HL-60 (cell line): ENCODE measurements at regions not wholly inside any gene's neighbourhood (a gene's known extent, or its start where the extent isn't known, plus 50 kb on each side); places are given as distances from the start of the nearest gene placed in this dataset.

Source experiments
- DNase-seq, 2 experiments: peaks; one replicate each; pipeline ENCODE4 v3.0.0-alpha.2; 2010 to 2020; ENCODE audit warnings: low read depth in 1 of 2, low spot score in 1 of 2
- H3K27ac ChIP-seq: fragments of 250-450 bp; sonication (Bioruptor Pico); replicated peaks from 2 replicates; pipeline ENCODE4 v1.5.1; 2020; ENCODE audit warnings: mild to moderate bottlenecking, moderate library complexity
- H3K27me3 ChIP-seq: fragments of 250-450 bp; sonication (Bioruptor Pico); 2 replicates; pipeline ENCODE4 v1.5.1; 2021; ENCODE audit warnings: mild to moderate bottlenecking, moderate library complexity; ENCODE audit not compliant: insufficient read depth, poor library complexity, severe bottlenecking
- H3K4me3 ChIP-seq: replicated peaks from 2 replicates; pipeline ENCODE4 v1.5.1; 2011; ENCODE audit warnings: mild to moderate bottlenecking, control low read depth, low read length; ENCODE audit not compliant: insufficient read depth
- CTCF ChIP-seq: IDR thresholded peaks from one replicate; pipeline ENCODE4 v1.5.1; 2011; ENCODE audit warnings: low read length, control low read depth, inconsistent platforms; ENCODE audit not compliant: insufficient read depth
- GABPA ChIP-seq: IDR thresholded peaks from 2 replicates; pipeline ENCODE4 v1.6.1; 2012; ENCODE audit warnings: low read depth
- POLR2AphosphoS5 ChIP-seq: IDR thresholded peaks from 2 replicates; pipeline ENCODE4 v1.6.1; 2012; ENCODE audit warnings: low read depth
- REST ChIP-seq: IDR thresholded peaks from 2 replicates; pipeline ENCODE4 v1.6.1; 2012; ENCODE audit warnings: low read depth; ENCODE audit not compliant: insufficient replicate concordance
- SPI1 ChIP-seq: IDR thresholded peaks from 2 replicates; pipeline ENCODE4 v1.6.1; 2012; ENCODE audit warnings: low read depth, mild to moderate bottlenecking, borderline replicate concordance

GRCh38 chr1:209443361-209443931, 140.1 kb upstream of the CAMK1G start:
- no peaks in the 10 kb centered on the region for H3K27me3 ChIP-seq
- TF ChIP-seq REST = no peak
- no peak for TF ChIP-seq SPI1
- TF ChIP-seq POLR2AphosphoS5 = no peak
- no peak for TF ChIP-seq CTCF
- TF ChIP-seq GABPA = no peak
- H3K4me3 ChIP-seq = no peak overlapping the region
- H3K27ac ChIP-seq = no peak overlapping the region
- no peak for DNase-seq

GRCh38 chr1:209443975-209444651, 139.4 kb upstream of the CAMK1G start:
- Histone ChIP-seq H3K4me3 (no peak overlapping the region), H3K27ac (no peak overlapping the region), H3K27me3 (no peaks in the 10 kb centered on the region)
- DNase-seq = no peak
- TF ChIP-seq CTCF = no peak
- no peak for TF ChIP-seq GABPA
- TF ChIP-seq SPI1 = no peak
- no peak for TF ChIP-seq POLR2AphosphoS5
- TF ChIP-seq REST = no peak

GRCh38 chr1:209444961-209445360, 138.6 kb upstream of the CAMK1G start:
- Histone ChIP-seq H3K27ac (no peak overlapping the region), H3K27me3 (no peaks in the 10 kb centered on the region), H3K4me3 (no peak overlapping the region)
- no peak for DNase-seq
- no peak for TF ChIP-seq SPI1

GRCh38 chr1:209445576-209445975, 137.9 kb upstream of the CAMK1G start:
- Histone ChIP-seq H3K27ac (no peak overlapping the region), H3K27me3 (no peaks in the 10 kb centered on the region), H3K4me3 (no peak overlapping the region)
- TF ChIP-seq SPI1 (no peak), GABPA (no peak), POLR2AphosphoS5 (no peak), CTCF (no peak), REST (no peak)
- DNase-seq = no peak
